ENCODE measurements at regions not wholly inside any gene's neighbourhood (a gene's known extent, or its start where the extent isn't known, plus 50 kb on each side); places are given as distances from the start of the nearest gene placed in this dataset.

- Histone ChIP-seq H4K8ac (ENCODE audit: low read depth, low read length) (no peak overlapping the region), H3K18ac (ENCODE audit: low read length) (no peak overlapping the region), H3K27me3 (ENCODE audit: insufficient read depth, low read length) (no peaks in the 10 kb centered on the region), H2AFZ (ENCODE audit: insufficient read depth, low read length, poor library complexity) (no peak overlapping the region), H3K4ac (ENCODE audit: low read depth, low read length) (no peak overlapping the region), H2BK12ac (ENCODE audit: low read length) (no peak overlapping the region), H3K36me3 (ENCODE audit: control insufficient read depth in 1 of 2, insufficient read depth in 2 of 2, low read length in 2 of 2) (no peaks in the 10 kb centered on the region), H3K79me2 (ENCODE audit: control insufficient read depth, insufficient read depth, low read length, poor library complexity) (no peaks in the 10 kb centered on the region), H3K4me1 (ENCODE audit: control insufficient read depth in 1 of 2, insufficient read depth in 2 of 2, low read length in 2 of 2) (peaks cover 2 to 3% of the 10 kb centered on the region in 2 experiments), H3K9ac (ENCODE audit: low read length) (no peak overlapping the region), H3K14ac (ENCODE audit: low read length) (no peak overlapping the region), H4K91ac (ENCODE audit: low read depth, low read length) (no peak overlapping the region), H3K23ac (ENCODE audit: low read length) (no peak overlapping the region), H2BK120ac (ENCODE audit: insufficient read depth, low read length, poor library complexity) (no peak overlapping the region), H3K9me3 (ENCODE audit: insufficient read depth, low read depth, low read length) (no peaks in the 10 kb centered on the region), H2BK5ac (ENCODE audit: low read depth, low read length, poor library complexity) (no peak overlapping the region), H3K4me2 (ENCODE audit: low read length) (no peak overlapping the region), H4K12ac (ENCODE audit: low read depth, low read length) (no peak overlapping the region), H3K4me3 (ENCODE audit: low read depth, low read length) (no peak overlapping the region), H3K27ac (ENCODE audit: low read depth, low read length) (no peak overlapping the region), H3K79me1 (ENCODE audit: low read length) (no peaks in the 10 kb centered on the region), H2AK5ac (ENCODE audit: low read length) (no peak overlapping the region)
- DNase-seq = no peak
- no CpG with 5 or more reads among the region's 1 CpG for WGBS (ENCODE audit: extremely low coverage, insufficient coverage, insufficient read length)
Observed at GRCh38 chr6:51450958-51451357, 632.3 kb downstream of the TFAP2B start.

GRCh38 chr6:51456282-51456681, 631.1 kb downstream of the PKHD1 start:
- Histone ChIP-seq H2AK5ac (ENCODE audit: low read length) (no peak overlapping the region), H2BK5ac (ENCODE audit: low read depth, low read length, poor library complexity) (no peak overlapping the region), H4K12ac (ENCODE audit: low read depth, low read length) (no peak overlapping the region), H2BK120ac (ENCODE audit: insufficient read depth, low read length, poor library complexity) (no peak overlapping the region), H3K4ac (ENCODE audit: low read depth, low read length) (no peak overlapping the region), H3K9me3 (ENCODE audit: insufficient read depth, low read depth, low read length) (no peaks in the 10 kb centered on the region), H3K4me3 (ENCODE audit: low read depth, low read length) (no peak overlapping the region), H3K4me1 (ENCODE audit: control insufficient read depth in 1 of 2, insufficient read depth in 2 of 2, low read length in 2 of 2) (peaks cover 5% of the 10 kb centered on the region in 2 experiments), H2BK12ac (ENCODE audit: low read length) (no peak overlapping the region), H3K79me1 (ENCODE audit: low read length) (peaks cover 2% of the 10 kb centered on the region), H4K91ac (ENCODE audit: low read depth, low read length) (peak overlapping the region; percentile 29), H3K9ac (ENCODE audit: low read length) (no peak overlapping the region), H3K27me3 (ENCODE audit: insufficient read depth, low read length) (no peaks in the 10 kb centered on the region), H3K23ac (ENCODE audit: low read length) (no peak overlapping the region), H3K27ac (ENCODE audit: low read depth, low read length) (no peak overlapping the region), H3K4me2 (ENCODE audit: low read length) (no peak overlapping the region), H4K8ac (ENCODE audit: low read depth, low read length) (no peak overlapping the region), H3K18ac (ENCODE audit: low read length) (no peak overlapping the region), H3K14ac (ENCODE audit: low read length) (no peak overlapping the region), H3K79me2 (ENCODE audit: control insufficient read depth, insufficient read depth, low read length, poor library complexity) (no peaks in the 10 kb centered on the region), H2AFZ (ENCODE audit: insufficient read depth, low read length, poor library complexity) (no peak overlapping the region), H3K36me3 (ENCODE audit: control insufficient read depth in 1 of 2, insufficient read depth in 2 of 2, low read length in 2 of 2) (no peaks in the 10 kb centered on the region)
- DNase-seq = no peak

GRCh38 chr6:51459958-51460357, 627.5 kb downstream of the PKHD1 start:
- Histone ChIP-seq H2BK5ac (ENCODE audit: low read depth, low read length, poor library complexity) (no peak overlapping the region), H2AFZ (ENCODE audit: insufficient read depth, low read length, poor library complexity) (no peak overlapping the region), H3K14ac (ENCODE audit: low read length) (no peak overlapping the region), H3K4me2 (ENCODE audit: low read length) (no peak overlapping the region), H3K27ac (ENCODE audit: low read depth, low read length) (no peak overlapping the region), H3K79me2 (ENCODE audit: control insufficient read depth, insufficient read depth, low read length, poor library complexity) (no peaks in the 10 kb centered on the region), H2BK12ac (ENCODE audit: low read length) (no peak overlapping the region), H3K79me1 (ENCODE audit: low read length) (peaks cover 2% of the 10 kb centered on the region), H2BK120ac (ENCODE audit: insufficient read depth, low read length, poor library complexity) (no peak overlapping the region), H3K27me3 (ENCODE audit: insufficient read depth, low read length) (no peaks in the 10 kb centered on the region), H4K91ac (ENCODE audit: low read depth, low read length) (no peak overlapping the region), H3K18ac (ENCODE audit: low read length) (no peak overlapping the region), H4K12ac (ENCODE audit: low read depth, low read length) (no peak overlapping the region), H3K36me3 (ENCODE audit: control insufficient read depth in 1 of 2, insufficient read depth in 2 of 2, low read length in 2 of 2) (no peaks in the 10 kb centered on the region), H3K4me1 (ENCODE audit: control insufficient read depth in 1 of 2, insufficient read depth in 2 of 2, low read length in 2 of 2) (peaks cover 2 to 4% of the 10 kb centered on the region in 2 experiments), H4K8ac (ENCODE audit: low read depth, low read length) (no peak overlapping the region), H3K9ac (ENCODE audit: low read length) (no peak overlapping the region), H2AK5ac (ENCODE audit: low read length) (no peak overlapping the region), H3K9me3 (ENCODE audit: insufficient read depth, low read depth, low read length) (no peaks in the 10 kb centered on the region), H3K23ac (ENCODE audit: low read length) (no peak overlapping the region), H3K4me3 (ENCODE audit: low read depth, low read length) (no peak overlapping the region), H3K4ac (ENCODE audit: low read depth, low read length) (no peak overlapping the region)
- DNase-seq = no peak
- WGBS (ENCODE audit: extremely low coverage, insufficient coverage, insufficient read length) = no CpG with 5 or more reads among the region's 2 CpGs

GRCh38 chr6:51462896-51463295, 624.5 kb downstream of the PKHD1 start:
- no peak for DNase-seq
- Histone ChIP-seq H3K23ac (ENCODE audit: low read length) (no peak overlapping the region), H2BK12ac (ENCODE audit: low read length) (no peak overlapping the region), H3K4me1 (ENCODE audit: control insufficient read depth in 1 of 2, insufficient read depth in 2 of 2, low read length in 2 of 2) (peaks cover 0 to 4% of the 10 kb centered on the region in 2 experiments), H3K79me1 (ENCODE audit: low read length) (no peaks in the 10 kb centered on the region), H3K4ac (ENCODE audit: low read depth, low read length) (no peak overlapping the region), H4K8ac (ENCODE audit: low read depth, low read length) (no peak overlapping the region), H3K18ac (ENCODE audit: low read length) (no peak overlapping the region), H4K12ac (ENCODE audit: low read depth, low read length) (no peak overlapping the region), H3K4me2 (ENCODE audit: low read length) (no peak overlapping the region), H2AK5ac (ENCODE audit: low read length) (no peak overlapping the region), H2BK5ac (ENCODE audit: low read depth, low read length, poor library complexity) (no peak overlapping the region), H3K79me2 (ENCODE audit: control insufficient read depth, insufficient read depth, low read length, poor library complexity) (no peaks in the 10 kb centered on the region), H3K4me3 (ENCODE audit: low read depth, low read length) (no peak overlapping the region), H3K9ac (ENCODE audit: low read length) (no peak overlapping the region), H3K36me3 (ENCODE audit: control insufficient read depth in 1 of 2, insufficient read depth in 2 of 2, low read length in 2 of 2) (no peaks in the 10 kb centered on the region), H3K27me3 (ENCODE audit: insufficient read depth, low read length) (no peaks in the 10 kb centered on the region), H2BK120ac (ENCODE audit: insufficient read depth, low read length, poor library complexity) (no peak overlapping the region), H3K9me3 (ENCODE audit: insufficient read depth, low read depth, low read length) (no peaks in the 10 kb centered on the region), H2AFZ (ENCODE audit: insufficient read depth, low read length, poor library complexity) (no peak overlapping the region), H4K91ac (ENCODE audit: low read depth, low read length) (no peak overlapping the region), H3K14ac (ENCODE audit: low read length) (no peak overlapping the region), H3K27ac (ENCODE audit: low read depth, low read length) (no peak overlapping the region)

- WGBS (ENCODE audit: extremely low coverage, insufficient coverage, insufficient read length) = no CpG with 5 or more reads among the region's 2 CpGs
Observed at GRCh38 chr6:51463321-51463720, 624.1 kb downstream of the PKHD1 start.

More at GRCh38 chr6:51463321-51463720, 624.1 kb downstream of the PKHD1 start:
- no peak overlapping the region for H2AFZ ChIP-seq (ENCODE audit: insufficient read depth, low read length, poor library complexity)
- no peak overlapping the region for H3K27ac ChIP-seq (ENCODE audit: low read depth, low read length)
- no peak overlapping the region for H4K91ac ChIP-seq (ENCODE audit: low read depth, low read length)
- H3K14ac ChIP-seq (ENCODE audit: low read length) = no peak overlapping the region
- no peak for DNase-seq
- no peaks in the 10 kb centered on the region for H3K36me3 ChIP-seq (ENCODE audit: control insufficient read depth in 1 of 2, insufficient read depth in 2 of 2, low read length in 2 of 2)
- H3K4me2 ChIP-seq (ENCODE audit: low read length) = no peak overlapping the region
- H2BK5ac ChIP-seq (ENCODE audit: low read depth, low read length, poor library complexity) = no peak overlapping the region
- no peak overlapping the region for H3K4ac ChIP-seq (ENCODE audit: low read depth, low read length)
- H2BK12ac ChIP-seq (ENCODE audit: low read length) = no peak overlapping the region
- no peak overlapping the region for H3K18ac ChIP-seq (ENCODE audit: low read length)
- H3K23ac ChIP-seq (ENCODE audit: low read length) = no peak overlapping the region
- H3K9me3 ChIP-seq (ENCODE audit: insufficient read depth, low read depth, low read length) = no peaks in the 10 kb centered on the region
- no peaks in the 10 kb centered on the region for H3K27me3 ChIP-seq (ENCODE audit: insufficient read depth, low read length)
- no peak overlapping the region for H4K8ac ChIP-seq (ENCODE audit: low read depth, low read length)
- no peak overlapping the region for H4K12ac ChIP-seq (ENCODE audit: low read depth, low read length)
- H3K4me1 ChIP-seq (ENCODE audit: control insufficient read depth in 1 of 2, insufficient read depth in 2 of 2, low read length in 2 of 2) = peaks cover 0 to 4% of the 10 kb centered on the region in 2 experiments
- H3K79me1 ChIP-seq (ENCODE audit: low read length) = no peaks in the 10 kb centered on the region
- no peak overlapping the region for H3K9ac ChIP-seq (ENCODE audit: low read length)
- no peak overlapping the region for H2BK120ac ChIP-seq (ENCODE audit: insufficient read depth, low read length, poor library complexity)
- H3K79me2 ChIP-seq (ENCODE audit: control insufficient read depth, insufficient read depth, low read length, poor library complexity) = no peaks in the 10 kb centered on the region
- no peak overlapping the region for H3K4me3 ChIP-seq (ENCODE audit: low read depth, low read length)
- no peak overlapping the region for H2AK5ac ChIP-seq (ENCODE audit: low read length)

Measured in trophoblast cell (in vitro differentiated cells and primary cell).